HG02884 (cell line): ENCODE measurements at regions not wholly inside any gene's neighbourhood (a gene's known extent, or its start where the extent isn't known, plus 50 kb on each side); places are given as distances from the start of the nearest gene placed in this dataset.
"Not testable (repeated sequence)": the region's sequence is repeated elsewhere in the genome, so short reads cannot be mapped to it uniquely, and the experiment has no call there.

ENCODE experiments used
- ATAC-seq: cut with Tn5 transposase; IDR thresholded peaks from one replicate; pipeline ENCODE4 v1.9.1; 2021; ENCODE audit warnings: mild to moderate bottlenecking, moderate library complexity; ENCODE audit not compliant: unreplicated experiment

- no peak for ATAC-seq
Observed at GRCh38 chr4:53959343-53960120, 104.9 kb downstream of the CHIC2 start.

- ATAC-seq = no peak
Observed at GRCh38 chr4:53956454-53956853, 108.0 kb downstream of the CHIC2 start.

GRCh38 chr4:53956053-53956452 is 108.4 kb downstream of the CHIC2 start:
- no peak for ATAC-seq

- ATAC-seq = no peak
Observed at GRCh38 chr4:53951414-53951813, 113.0 kb downstream of the CHIC2 start.

- no peak for ATAC-seq
Observed at GRCh38 chr4:53943345-53944085, 120.9 kb downstream of the CHIC2 start.

GRCh38 chr4:53942712-53943111 is 121.7 kb downstream of the CHIC2 start:
- ATAC-seq = no peak

DNA sequence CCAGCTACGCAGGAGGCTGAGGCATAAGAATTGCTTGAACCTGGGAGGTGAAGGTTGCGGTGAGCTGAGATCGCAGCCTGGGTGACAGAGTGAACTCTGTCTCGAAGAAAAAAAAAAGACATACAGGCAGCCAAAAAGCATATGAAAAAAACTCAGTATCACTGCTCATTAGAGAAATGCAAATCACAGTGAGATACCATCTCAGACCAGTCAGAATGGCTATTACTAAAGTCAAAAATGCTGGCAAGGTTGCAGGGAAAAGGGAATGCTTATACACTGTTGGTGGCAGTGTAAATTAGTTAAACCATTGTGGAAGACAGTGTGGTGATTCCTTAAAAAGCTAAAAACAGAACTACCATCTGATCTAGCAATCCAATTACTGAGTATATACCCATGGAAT is 123.1 kb downstream of the CHIC2 start:
- ATAC-seq = no peak

GRCh38 chr4:53939892-53940291 is 124.5 kb downstream of the CHIC2 start:
- ATAC-seq = not testable (repeated sequence)

DNA sequence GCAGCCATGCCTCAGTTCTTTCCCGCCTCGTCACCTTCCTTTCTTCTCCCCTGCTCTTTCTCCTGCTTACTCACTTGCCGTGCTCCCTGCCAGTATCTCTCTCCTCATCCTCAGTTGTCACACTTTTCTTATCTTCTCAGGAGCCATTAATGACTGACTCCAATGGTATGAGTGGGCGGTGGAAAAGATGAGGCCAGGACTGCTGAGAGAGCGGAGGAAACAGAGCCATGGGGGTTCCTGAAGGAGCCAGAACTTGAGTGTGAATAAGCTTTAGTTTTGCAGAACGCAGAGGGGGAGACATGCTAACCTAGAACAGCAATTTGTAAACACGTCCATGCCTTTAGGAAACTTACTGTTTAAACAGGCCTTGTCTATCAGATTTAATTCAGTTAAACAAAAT is 126.5 kb downstream of the CHIC2 start:
- ATAC-seq = no peak

GRCh38 chr4:53937327-53937726 is 127.1 kb downstream of the CHIC2 start:
- ATAC-seq = no peak

DNA sequence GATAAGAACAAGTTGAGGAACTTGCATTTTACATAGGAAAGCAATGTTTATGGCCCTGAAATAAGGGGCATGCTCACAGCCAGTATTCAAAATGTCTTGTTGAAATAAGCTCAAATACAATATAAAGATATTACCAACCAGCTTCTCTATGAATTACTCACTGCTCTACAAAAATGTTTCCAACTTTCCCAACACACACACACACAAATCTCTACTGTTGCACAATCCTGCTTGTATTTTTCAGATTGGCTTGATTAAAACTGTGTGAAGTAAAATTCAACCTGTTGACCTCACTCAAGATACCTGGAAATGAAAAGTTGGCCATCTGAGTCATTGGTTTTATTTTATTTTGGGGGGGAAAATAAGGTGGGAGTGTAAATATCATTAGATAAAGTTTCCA is 128.6 kb downstream of the CHIC2 start:
- no peak for ATAC-seq

- ATAC-seq = no peak
Observed at GRCh38 chr4:53932796-53933610, 131.4 kb downstream of the CHIC2 start.

GRCh38 chr4:53931461-53931961 is 132.9 kb downstream of the CHIC2 start:
- no peak for ATAC-seq

DNA sequence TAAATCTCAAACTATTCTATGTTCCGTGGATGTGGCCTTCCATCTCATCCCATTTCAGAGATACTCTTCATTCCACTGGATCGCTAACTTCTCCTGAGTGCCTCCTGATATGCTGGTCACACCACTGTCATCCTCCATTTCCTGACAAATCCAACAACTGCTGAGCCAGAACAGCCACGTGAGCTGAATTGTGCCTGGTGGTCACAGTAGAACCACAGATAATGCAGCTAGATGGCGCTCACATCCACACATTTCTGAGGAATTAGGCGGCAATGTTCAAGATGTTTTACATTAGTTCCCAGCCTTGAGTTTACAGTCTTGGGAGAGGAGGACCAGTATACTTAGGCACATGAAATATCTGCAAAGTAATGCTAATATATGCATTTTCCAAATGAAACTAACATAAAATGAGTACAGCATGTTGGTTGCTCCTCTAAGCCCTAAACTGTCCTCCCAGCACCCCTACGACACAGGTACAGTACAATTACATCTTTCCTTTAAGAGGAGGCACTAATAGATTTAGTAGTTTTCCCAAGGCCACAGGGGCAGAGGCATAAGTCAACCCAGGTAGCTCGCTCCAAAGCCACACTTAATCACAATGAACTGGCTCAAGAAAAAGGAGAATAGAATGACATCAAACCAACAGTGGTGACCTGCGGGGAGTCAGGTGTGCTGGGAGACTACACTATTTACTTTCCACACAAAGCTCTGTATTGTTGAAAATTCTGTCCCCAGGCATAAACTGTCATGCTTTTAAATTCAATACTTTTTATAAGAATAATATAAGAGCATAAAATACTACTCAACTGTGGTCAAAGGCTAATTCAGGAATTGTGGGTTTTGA is 134.2 kb downstream of the CHIC2 start:
- no peak for ATAC-seq

- ATAC-seq = no peak
Observed at GRCh38 chr4:53929311-53929710, 135.1 kb downstream of the CHIC2 start.

DNA sequence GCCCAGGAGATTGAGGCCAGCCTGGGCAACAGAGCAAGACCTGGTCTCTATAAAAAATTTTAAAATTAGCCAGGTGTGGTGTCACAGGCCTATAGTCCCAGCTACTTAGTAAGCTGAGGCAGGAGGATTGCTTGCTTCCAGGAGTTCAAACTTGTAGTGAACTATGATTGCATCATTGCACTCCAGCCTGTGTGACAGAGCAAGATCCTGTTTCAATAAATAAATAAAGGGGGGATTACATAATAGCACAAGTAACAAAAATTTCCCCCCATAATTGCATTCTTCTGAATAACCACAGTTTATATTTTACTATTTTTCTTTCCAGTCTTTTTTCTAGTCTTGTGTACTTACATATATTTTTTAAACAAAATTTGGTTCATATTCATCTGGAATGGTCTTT is 135.6 kb downstream of the CHIC2 start:
- ATAC-seq = no peak

GRCh38 chr4:53925050-53925605 is 139.3 kb downstream of the CHIC2 start:
- no peak for ATAC-seq

DNA sequence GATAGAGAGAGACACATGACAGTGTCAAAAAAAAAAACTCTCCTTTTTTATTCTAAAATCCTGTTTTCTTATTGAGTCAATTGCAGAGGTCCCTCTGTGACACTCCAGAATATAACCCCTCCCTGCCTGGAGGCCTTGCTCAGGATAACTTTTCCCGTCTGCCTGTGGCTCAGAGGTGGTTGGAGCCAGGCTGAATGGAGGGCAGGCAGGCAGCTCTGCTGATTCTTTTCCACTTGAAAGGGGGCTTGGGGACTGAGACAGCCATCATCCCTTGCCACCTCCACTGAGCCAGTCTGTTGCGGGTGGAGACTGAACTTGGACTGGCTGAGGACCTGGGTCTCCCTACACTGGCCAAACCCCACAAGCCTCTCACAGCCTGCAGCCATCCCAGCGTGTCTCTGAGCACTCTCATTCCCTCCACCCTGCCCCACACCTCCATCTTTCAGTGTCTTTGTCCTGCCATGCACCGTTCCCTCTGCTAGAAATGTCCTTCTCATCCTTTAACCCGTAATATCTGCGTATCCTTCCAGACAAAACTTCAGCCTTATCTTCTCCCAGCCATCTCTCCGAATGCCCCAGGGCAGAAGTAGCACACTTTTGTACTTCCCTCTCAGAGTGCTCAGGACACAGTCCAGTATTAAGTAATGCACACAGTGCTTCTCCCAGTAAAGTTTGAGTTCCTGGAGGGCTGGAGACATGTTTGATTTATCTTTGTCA is 139.9 kb downstream of the CHIC2 start:
- ATAC-seq = no peak

- no peak for ATAC-seq
Observed at GRCh38 chr4:53923921-53924320, 140.5 kb downstream of the CHIC2 start.
